ENCODE measurements at regions not wholly inside any gene's neighbourhood (a gene's known extent, or its start where the extent isn't known, plus 50 kb on each side); places are given as distances from the start of the nearest gene placed in this dataset.

- H3K27ac ChIP-seq = no peak overlapping the region
- TF ChIP-seq ZFX (IDR thresholded peaks at IDR 0.05; ENCODE audit: borderline replicate concordance) (no peak), CTCF (IDR thresholded peaks at IDR 0.05) (no peak)
These were observed 325.2 kb downstream of the FGF9 start for GRCh38 chr13:21996049-21996448.

- TF ChIP-seq ZFX (IDR thresholded peaks at IDR 0.05; ENCODE audit: borderline replicate concordance) (no peak), CTCF (IDR thresholded peaks at IDR 0.05) (no peak)
- H3K27ac ChIP-seq = no peak overlapping the region
These were observed 326.9 kb downstream of the FGF9 start for GRCh38 chr13:21997726-21998125.

GRCh38 chr13:21998279-21998990 is 327.6 kb downstream of the FGF9 start:
- H3K27ac ChIP-seq = no peak overlapping the region
- TF ChIP-seq CTCF (IDR thresholded peaks at IDR 0.05) (no peak), ZFX (IDR thresholded peaks at IDR 0.05; ENCODE audit: borderline replicate concordance) (no peak)

GRCh38 chr13:21999666-22000065 is 328.8 kb downstream of the FGF9 start:
- no peak for TF ChIP-seq CTCF (IDR thresholded peaks at IDR 0.05)
- TF ChIP-seq ZFX (IDR thresholded peaks at IDR 0.05; ENCODE audit: borderline replicate concordance) = no peak
- H3K27ac ChIP-seq = no peak overlapping the region

GRCh38 chr13:22000191-22000590 is 329.3 kb downstream of the FGF9 start:
- no peak overlapping the region for H3K27ac ChIP-seq

GRCh38 chr13:22001336-22001735 is 330.5 kb downstream of the FGF9 start:
- TF ChIP-seq CTCF (IDR thresholded peaks at IDR 0.05) (no peak), ZFX (IDR thresholded peaks at IDR 0.05; ENCODE audit: borderline replicate concordance) (no peak)

More at GRCh38 chr13:22000191-22000590, 329.3 kb downstream of the FGF9 start:
- TF ChIP-seq CTCF (IDR thresholded peaks at IDR 0.05) (no peak), ZFX (IDR thresholded peaks at IDR 0.05; ENCODE audit: borderline replicate concordance) (no peak)

GRCh38 chr13:22002893-22003292 is 332.0 kb downstream of the FGF9 start:
- no peak for TF ChIP-seq CTCF (IDR thresholded peaks at IDR 0.05)
- no peak overlapping the region for H3K27ac ChIP-seq

More at GRCh38 chr13:22001336-22001735, 330.5 kb downstream of the FGF9 start:
- no peak overlapping the region for H3K27ac ChIP-seq

Data from 22Rv1 (cell line).